GM18907 (cell line): ENCODE measurements at regions not wholly inside any gene's neighbourhood (a gene's known extent, or its start where the extent isn't known, plus 50 kb on each side); places are given as distances from the start of the nearest gene placed in this dataset.

ENCODE experiments used
- ATAC-seq: cut with Tn5 transposase; IDR thresholded peaks from one replicate; pipeline ENCODE4 v1.9.1; 2021; ENCODE audit warnings: mild to moderate bottlenecking, moderate library complexity; ENCODE audit not compliant: unreplicated experiment

DNA sequence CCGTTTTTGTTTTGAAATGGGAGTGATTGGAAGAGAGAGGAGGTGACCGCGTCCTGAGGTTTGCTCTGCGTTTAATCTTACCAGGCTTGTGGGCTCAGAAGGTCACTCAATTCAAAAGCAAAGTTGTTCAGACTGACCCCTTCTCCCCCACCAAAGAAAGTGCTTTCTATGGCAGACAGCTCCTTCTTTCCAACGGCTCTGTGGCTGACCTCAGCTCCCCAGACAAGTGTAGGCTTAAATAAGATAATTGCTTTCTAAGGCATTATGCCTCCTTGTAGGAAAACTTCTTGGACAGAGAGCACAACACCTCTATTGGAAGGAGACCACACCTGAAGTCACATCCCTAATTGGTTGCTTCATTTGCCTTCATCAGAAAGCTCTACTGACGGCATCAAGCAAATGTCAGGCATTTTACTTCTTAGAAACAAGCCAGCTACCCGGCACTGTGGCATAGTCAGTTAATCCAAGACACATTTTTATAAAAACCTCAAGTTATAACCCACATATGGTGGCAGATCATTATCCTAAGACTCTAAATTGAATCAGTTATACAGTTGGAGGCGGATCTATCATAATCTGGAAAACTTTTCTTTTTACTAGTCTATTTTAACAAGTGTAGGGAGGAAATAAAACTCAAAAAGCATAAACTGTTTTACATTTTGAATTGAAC, 94.9 kb downstream of the TMEM174 start:
- no peak for ATAC-seq

DNA sequence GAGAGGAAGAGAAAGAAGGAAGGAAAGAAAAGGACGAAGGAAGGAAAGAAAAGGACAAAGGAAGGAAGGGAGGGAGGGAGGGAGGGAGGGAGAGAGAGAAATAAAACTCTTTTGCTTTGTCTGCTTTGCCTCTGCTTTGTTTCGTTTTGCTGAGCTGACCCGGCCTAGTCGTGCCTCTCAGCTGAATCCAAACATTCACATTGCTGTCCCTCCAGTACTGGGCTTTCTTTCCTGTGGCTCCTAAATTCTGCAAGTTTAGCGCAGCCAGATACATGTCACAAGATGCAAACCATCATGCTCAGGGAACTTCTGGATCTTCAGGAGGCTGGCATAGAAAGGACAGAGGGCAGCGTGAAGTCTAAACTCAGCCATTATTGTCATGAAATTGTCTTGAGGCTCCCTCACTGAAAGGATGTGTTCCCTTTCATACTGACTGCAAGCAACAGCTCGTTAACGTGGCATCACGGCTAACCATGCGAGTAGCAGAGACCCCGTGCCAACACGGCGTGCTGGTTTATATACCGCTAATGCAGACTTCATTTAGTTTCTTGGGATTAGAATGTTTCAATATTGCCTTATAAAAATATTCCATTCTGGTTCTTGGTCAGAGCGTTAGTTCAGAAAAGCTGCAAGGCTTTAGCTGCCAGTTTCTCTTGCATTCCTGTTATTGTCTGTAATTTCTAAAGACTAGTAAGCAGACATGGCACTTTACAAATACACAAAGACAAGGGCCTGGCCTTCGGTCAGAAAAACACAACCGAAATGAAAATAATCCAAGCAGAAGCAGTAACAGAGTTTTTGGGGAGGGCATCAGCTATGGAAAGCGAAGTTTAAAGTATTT, 94.2 kb downstream of the TMEM174 start:
- ATAC-seq: no peak

DNA sequence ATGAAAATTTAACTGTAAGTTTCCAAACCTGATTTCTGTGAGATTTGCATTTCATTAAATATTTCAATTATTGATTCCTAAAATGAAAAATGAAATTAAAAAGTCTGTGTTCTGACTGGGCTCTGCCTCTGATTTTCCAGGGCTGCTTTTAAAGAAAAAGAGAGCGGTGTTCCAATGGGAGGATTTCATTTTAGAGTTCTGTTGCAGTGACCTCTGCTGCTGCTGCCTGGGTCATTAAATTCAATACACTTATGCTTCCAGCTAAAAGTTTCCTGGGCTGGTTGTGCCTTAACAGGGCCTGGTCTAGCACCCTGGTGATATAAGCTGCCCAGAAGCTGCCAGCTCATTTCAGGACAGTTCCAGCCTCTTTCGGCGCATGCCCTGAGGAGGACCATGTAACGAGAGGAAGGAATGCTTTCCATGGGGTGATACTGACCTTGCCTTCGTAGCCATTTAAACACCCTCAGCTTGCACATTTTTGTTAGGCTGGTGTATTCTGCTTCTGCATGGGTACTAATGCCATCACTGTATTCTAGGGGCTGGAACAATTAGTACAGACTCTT, 93.3 kb downstream of the TMEM174 start:
- ATAC-seq: no peak

DNA sequence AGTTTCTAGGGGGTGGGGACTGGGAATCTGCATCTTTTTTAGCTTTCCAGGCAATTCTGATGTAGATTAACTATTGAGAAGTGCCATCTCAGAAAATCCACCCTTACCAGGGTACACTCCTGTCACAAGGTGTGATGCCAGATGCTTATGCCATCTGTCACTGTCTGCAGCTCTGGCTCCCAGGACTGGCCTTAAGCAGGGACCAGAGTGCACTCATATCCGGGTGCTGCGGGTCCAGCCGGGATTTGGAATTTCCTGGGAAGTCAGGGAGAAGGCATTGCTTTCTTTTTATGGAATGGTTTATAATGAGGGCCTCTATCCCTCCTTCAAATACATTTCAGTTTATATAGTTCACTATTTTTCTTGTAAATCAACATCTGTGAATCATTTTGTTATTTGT, 92.6 kb downstream of the TMEM174 start:
- no peak for ATAC-seq

DNA sequence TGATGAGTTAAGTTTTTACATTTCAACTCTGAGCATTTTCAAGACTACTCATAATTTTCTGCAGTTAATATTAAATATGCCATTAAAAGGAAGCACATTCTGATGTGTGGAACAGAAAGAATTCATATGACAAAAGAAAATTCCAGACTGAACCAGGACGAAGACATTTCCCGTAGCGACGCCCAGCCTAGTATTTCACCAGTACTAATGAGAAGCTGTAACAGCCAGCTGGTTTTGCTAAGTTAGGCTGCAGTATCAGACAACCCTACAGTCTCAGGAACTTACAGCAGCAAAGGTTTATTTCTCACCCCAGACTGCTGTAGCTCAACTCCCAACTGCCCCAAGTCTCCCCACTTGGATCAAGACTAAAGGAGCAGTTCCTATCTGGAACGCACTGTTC, 91.6 kb downstream of the TMEM174 start:
- no peak for ATAC-seq

DNA sequence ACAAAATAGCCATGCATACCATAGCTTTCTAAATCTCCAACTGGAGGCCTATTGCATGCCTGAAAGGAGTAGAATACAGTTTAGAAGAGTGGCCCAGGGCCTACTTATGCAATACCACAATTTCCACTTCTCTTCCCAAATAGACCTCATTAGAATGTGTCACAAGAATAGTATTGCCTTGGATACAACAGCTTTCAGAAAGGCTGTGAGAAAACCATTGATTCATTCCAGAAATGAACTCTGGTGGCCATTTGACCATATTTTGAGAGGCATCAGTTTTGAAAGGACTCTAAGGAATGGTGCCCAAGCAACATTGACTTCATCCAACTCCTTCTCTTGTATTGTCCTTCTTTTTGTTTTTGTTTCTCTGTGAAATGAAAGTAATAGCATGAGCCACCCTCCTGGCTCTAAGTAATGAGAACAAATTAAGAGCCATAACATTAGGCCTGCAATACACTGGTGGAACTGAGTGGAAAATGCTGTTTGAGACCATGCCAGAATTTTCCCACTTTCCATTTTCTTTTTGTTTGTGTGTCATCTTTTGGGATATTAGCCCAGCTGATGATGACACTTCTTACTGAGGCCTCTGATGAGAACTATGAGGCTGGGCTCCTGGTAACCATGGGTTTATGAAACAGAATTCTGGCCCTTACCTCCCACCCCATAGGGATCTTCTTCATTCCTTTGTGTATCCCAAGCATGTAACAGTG, 90.2 kb downstream of the TMEM174 start:
- no peak for ATAC-seq

DNA sequence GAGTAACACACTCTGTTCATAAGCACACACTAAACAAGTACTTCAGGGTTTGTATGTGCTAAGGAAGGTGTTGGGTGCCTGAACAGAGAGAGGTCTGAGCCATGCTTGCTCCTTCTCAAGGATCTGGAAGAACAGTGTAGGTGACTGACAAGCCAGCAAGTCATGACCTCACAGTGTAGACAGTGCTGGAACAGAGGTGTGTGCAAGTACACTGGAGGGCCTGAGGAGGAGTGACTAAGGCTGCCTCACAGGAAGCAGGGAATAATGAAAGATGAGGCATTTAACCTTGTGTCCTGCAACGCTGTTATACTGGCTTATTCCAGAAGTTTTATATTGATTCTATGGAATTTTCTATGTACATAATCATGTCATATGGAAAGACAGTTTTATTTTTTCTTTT, 83.9 kb downstream of the TMEM174 start:
- ATAC-seq: no peak

DNA sequence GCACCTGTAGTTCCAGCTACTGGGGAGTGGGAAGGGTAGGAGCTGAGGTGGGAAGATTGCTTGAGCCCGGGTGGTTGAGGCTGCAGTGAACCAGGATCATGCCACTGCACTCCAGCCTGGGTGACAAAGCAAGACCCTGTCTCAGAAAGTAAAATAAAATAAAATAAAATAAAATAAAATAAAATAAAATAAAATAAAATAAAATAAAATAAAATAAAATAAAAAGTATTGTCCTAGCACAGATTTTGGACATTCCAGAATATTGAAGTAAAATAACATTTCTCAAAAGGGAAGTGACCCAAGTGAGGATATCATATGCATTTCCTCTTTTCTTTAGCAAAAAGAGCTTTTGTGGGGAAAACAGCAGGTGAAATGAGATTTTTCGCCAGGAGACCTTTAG, 83.5 kb downstream of the TMEM174 start:
- ATAC-seq: no peak

DNA sequence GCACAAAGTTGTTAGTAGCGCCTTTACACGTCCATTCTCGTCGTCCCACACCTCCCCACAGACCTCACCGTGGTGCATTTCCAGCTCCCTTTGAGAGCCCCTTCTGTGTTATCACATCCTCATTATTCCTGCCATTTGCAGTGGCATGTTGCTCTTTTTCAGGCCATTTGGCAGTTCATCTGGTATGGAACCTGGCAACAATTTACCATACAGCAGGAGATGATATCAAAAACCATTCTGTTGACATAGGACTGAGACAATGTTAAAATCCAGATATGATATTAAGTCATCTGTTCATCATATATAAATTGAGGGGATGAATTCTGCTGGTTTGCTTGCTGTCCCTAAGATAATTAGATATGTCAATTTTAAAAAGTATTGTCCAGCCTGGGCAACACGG, 83.0 kb downstream of the TMEM174 start:
- ATAC-seq: no peak

DNA sequence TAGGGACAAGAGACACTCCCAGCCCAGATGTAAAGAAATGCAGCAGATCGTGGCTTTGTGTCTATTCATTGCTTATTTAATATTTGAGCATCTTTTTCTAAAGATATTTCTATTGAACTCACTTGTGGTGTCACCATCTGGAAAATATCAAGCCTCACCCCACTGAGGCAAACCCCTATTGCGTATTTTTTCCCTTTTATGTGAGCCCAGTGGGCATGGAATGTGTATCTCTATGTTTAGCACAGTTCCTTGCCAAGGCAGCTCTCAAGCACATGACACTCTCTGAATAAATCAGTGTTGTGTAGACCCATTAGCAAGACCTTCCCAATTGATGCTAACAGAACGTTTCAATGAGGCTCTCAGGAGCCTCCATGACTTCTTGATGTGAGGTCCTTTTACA, 81.6 kb downstream of the TMEM174 start:
- no peak for ATAC-seq

DNA sequence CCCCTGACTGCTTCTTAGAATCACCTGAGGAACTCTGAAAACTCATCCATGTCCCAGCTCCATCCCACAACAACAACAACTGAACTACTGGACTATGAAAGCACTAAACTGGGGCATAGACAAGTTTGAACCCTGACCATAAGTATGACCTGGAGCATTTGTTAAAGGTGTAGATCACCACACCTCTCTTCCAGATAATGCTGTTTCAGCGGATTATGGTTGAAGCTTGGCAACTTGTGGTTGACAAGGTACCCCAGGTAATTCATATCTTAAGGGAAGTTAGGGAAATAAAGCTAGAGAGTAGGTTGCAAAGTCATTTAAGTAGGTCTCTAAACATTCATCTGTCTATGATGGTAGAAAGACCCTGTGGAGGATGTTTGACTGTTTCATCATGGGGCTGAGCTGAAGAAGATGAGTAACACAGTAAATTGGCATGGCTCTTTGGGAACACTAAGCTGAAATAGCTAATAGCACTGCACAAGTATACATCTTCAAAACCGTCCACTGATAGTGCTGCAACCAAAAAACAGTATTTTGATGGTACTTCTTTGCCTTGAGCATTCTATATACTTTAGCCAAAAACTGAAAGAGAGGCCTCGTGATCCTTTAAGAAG, 80.2 kb downstream of the TMEM174 start:
- ATAC-seq: no peak

DNA sequence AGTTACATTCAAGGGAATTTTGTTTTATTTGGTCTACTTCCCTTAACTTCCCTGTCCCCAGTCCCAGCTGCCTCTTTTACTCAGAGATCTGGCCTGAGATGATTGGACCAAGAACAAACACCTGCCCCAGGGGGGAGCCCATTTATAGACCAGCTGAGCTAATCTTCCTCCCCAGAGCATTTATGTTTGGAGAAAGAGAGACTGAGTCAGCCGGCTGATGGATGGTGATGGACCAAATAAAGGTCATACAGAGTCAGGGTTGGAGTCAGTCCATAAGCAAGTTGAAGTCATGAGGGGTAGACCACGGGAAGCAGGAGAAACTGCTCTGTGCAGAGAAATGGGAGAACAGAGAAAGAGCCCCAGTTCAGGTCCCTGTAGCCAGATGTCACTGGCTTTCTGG, 77.7 kb downstream of the TMEM174 start:
- no peak for ATAC-seq

DNA sequence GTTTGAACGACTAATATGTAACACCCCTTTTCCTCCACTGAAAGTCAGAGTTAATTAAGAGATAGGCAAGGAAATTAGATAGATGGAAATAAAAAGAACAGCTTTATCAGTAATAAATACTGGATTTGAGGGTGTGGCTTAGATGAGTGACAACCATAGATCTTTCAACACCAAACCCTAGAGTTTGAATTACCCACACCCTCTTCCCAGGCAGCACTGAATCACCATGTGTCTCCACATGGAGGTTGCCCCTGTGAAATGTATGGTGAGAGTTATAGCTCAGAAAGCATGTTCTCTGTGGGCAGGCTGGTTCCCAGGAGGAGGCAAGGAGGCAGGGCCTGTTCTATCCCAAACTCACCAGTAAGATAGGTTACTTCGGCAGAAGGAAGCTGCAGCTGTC, 69.7 kb downstream of the TMEM174 start:
- no peak for ATAC-seq

DNA sequence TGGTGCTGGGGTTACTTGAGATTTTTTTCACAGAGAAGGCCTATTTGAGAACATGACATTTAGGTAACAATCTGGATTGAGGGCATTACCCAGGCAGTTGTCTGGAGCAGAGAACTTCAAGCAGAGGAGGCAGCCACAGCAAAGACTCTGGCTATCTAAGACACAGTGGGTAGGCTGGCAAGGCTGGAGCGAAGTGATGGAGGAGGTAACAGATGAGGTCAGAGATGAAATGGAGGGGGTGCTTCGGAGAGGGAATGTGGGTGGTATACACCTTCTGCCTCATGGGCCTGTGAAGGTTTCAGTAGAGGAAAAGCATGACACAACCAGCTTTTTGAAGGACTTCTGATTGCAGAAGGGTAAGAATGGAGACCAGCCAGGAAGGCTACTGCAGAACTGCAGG, 65.9 kb downstream of the TMEM174 start:
- ATAC-seq: no peak

DNA sequence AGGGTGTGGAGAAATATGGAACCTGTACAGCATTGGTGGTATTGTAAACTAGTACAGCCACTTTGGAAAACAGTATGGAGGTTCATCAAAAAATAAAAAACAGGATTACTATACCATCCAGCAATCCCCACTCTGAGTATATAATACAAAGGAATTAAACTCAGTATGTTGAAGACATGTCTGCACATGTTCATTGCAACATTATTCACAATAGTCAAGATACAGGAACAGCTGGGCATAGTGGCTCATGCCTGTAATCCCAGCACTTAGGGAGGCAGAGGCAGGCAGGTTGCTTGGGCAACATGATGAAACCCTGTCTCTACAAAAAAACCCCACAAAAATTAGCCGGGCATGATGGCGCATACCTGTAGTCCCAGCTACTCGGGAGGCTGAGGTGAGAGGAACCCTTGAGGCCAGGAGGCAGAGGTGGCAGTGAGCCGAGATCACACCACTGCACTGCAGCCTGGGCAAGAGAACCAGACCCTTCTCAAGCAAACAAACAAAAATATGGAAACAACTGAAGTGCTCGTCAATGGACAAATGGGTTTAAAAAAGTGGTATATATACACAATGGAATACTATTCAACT, 63.6 kb downstream of the TMEM174 start:
- no peak for ATAC-seq

DNA sequence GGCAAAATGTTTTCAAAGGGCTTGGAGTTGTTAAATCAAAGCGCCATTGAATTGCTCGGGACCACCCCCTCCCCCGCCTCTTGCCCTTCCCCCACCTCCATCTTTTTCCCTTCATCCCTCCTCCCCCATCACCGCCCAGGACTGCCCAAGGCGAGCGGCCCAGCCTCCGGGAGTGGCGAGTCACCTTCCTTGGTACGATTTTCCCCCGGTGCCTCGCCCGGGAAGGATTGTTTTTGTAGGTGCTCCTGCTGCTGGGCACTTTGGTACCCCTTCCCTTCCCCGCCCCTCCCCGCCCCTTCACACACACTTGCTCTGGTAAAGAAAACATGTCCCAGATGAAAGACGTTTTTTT, 61.2 kb downstream of the TMEM174 start:
- ATAC-seq: no peak

DNA sequence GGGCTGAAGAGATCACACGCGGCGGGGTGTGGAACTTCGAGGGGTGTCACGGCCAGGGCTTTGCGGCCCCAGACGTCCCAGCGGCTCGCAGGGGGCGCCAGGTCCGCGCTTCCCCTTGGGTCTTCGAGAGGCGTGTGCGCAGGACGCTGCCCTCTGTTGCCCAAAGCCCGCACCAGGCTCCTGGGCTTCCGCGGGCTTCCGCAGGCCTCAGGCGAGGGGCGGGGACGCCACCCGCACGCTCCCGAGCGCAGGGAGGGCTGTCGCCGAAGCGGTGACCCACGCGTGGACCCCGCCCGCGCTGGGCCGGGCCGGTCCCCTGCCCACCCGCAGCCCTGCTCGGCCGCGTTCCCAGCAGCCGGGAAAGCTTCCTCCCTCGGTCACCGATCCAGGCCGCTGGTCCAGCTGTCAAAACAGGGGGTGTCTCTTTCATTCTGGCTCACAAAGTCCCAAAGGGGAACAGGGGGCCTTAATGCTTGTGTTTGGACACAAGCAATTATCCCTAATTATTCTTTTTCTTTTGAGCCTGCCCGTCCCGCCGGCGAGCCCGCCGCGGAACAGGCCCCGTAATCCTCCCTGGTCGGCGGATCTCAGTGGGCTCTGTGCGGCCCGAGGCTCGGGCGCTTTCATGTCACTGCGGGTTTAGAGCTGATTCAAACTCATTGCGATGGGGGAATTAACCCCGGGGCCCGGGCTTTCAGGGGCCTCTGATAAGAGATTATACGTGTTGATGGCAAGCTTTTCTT, 60.6 kb downstream of the TMEM174 start:
- ATAC-seq: no peak

DNA sequence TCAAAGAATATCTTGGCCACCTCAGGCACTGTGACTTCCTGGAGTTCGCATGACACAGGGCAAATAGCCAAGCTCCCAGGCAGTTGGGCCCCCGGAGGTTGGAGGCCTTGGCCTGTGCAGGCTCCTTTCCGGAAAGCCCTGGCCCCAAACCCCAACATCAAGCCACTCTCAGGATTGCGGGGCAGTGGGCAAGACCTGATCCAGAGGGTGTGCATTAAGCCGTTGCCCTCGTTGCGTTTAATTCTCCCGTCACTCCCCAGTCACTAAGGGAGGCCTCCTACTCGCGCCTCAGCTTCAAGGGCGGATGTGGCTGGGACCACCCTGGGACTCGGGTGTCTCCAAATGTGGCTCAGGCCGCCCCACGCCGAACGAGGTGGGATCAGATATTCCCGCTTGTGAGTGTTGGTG, 60.1 kb downstream of the TMEM174 start:
- ATAC-seq: no peak

DNA sequence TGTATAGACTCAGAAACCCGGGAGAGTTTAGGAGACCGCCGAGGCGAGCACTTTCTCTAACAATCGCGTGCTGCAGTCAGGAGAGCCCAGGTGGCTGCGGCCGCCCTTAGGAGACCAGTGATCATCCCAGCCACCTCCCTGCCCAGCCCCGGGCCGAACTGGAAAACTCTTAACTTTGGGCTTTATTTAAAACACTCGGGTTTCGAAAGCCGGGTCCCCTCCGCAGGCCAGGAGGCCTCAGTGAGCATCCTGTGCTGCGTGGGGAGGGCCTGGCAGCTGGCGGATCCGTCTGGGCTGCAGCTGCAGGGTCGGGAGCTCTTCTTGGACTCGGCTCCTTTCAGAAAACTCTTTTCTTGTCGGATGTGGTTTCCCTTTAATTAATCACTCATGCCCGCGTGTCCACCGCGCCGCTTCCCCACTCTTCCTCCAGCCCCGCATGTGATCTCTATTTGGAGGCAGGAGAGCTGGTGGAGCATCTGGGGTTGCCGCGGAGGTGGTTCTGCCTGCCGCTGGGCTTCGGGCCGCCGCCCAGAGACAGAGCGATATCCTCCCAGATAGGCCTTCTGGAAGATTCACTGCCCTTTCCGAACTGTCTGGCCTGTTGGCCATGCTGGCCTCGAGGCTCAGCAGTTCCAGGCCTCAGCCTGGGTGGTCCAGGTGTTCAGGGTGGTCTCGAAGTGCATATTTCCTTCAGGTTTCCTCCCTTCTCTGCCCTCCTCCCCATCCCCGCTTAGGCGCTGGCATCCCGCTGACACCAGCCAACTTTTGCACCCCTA, 59.5 kb downstream of the TMEM174 start:
- no peak for ATAC-seq
